ENCODE measurements at regions not wholly inside any gene's neighbourhood (a gene's known extent, or its start where the extent isn't known, plus 50 kb on each side); places are given as distances from the start of the nearest gene placed in this dataset.
"Not testable (repeated sequence)": the region's sequence is repeated elsewhere in the genome, so short reads cannot be mapped to it uniquely, and the experiment has no call there.

DNA sequence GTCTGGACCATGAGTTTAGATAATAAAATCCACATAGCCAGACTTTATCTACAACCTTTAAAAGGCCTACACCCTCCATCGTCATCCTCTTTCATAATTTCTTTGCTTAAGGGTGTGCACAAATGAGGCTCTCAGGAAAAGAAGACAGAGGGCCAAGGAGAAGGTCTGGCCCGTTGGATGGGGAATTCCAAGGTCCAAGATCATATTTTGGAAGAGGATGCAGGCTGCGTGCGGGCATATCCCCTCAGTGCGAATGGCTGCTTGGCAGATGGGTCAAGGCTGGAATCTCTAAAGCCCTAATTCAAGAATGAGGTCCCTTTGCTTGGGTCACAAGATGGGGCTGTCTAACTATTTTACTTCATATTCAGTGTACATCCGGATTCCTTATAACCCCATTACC lies 782.2 kb upstream of the NCAM2 start:
- no peak for DNase-seq

DNA sequence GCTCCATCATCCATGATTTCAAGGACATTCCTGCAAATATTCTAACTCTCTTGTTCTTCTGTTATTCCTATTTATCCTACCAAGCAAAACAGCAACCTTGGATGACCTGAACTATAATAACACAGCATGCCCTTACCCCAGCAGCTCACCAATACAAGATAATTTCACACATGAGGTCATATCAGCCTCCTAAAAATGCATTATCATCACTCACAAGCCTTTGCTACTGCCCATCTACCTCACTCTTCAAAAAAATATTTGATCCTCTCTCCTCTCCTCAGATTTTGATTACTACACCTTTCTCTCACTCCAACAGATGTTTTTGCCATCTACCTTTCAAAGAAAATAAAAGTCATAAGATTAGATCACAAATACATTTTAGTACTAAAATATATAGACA lies 777.6 kb upstream of the NCAM2 start:
- DNase-seq, result no peak

DNA sequence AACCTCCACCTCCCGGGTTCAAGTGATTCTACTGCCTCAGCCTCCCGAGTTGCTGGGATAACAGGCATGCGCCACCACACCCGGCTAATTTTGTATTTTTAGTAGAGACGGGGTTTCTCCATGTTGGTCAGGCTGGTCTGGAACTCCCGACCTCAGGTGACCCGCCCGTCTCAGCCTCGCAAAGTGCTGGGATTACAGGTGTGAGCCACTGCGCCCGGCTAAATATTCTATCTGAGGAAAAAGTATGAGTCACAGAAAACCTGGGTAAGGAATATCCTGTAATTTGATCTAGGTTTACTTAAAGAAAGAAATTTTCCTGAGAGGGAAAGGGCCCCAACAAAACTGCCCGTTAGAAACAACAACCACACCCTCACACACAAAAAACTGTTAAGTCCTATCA lies 776.2 kb upstream of the NCAM2 start:
- not testable (repeated sequence) for DNase-seq

- not testable (repeated sequence) for DNase-seq
Observed at GRCh38 chr21:20236649-20237048, 761.6 kb upstream of the NCAM2 start.

DNA sequence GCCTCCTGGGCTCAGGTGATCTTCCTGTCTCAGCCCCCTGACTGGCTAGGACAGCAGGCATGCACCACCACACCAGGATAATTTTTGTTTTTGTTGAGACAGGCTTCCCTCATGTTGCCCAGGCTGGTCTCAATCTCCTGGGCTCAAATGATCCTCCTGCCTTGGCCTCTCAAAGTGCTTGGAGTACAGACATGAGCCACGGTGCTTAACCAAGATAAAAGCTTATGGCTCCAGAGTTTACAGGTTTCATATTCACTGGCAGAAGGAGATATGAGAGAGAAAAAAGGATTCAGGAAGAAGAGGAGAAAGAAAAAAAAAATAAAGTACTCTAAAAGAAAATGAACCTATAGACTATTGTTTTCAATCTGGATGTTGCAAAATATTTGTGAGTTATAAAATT lies 748.8 kb upstream of the NCAM2 start:
- no peak for DNase-seq

DNA sequence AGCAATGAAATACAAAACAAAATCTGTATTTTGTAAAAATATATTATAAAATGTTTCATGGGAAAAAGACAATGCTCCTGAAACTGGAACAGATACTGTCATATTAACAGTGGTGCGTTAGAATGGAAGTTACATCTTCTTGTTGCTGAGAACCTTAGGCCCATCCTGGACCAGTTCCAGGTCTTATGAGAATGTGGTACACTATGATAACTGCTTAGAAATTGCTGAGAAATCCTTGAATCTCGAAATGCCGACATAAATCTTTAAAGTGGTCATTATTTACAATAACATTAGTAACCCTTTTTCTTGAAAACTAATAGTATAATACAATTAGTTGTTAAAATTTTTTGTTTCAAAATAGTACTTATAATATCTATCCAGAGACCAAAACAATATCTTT lies 747.9 kb upstream of the NCAM2 start:
- no peak for DNase-seq

GRCh38 chr21:20253261-20253660 lies 744.9 kb upstream of the NCAM2 start:
- no peak for DNase-seq

DNA sequence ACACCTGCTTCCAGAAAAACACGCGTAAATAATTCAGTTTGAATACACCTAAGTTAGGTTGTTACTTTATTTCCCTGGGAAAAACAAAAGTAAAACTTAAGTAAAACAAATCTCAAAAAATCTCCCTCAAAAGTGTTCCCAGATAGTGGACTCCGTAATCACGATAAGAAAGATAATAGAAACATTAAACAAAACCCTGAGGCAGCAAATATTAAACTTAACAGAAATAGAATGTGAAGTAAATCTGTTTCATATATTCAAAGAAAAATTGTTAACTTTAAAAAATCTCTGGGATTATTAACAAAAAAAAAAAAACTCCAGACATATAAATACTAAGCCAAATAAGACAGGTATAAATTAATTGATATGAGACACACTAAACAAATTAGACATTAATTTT lies 743.2 kb upstream of the NCAM2 start:
- no peak for DNase-seq

DNA sequence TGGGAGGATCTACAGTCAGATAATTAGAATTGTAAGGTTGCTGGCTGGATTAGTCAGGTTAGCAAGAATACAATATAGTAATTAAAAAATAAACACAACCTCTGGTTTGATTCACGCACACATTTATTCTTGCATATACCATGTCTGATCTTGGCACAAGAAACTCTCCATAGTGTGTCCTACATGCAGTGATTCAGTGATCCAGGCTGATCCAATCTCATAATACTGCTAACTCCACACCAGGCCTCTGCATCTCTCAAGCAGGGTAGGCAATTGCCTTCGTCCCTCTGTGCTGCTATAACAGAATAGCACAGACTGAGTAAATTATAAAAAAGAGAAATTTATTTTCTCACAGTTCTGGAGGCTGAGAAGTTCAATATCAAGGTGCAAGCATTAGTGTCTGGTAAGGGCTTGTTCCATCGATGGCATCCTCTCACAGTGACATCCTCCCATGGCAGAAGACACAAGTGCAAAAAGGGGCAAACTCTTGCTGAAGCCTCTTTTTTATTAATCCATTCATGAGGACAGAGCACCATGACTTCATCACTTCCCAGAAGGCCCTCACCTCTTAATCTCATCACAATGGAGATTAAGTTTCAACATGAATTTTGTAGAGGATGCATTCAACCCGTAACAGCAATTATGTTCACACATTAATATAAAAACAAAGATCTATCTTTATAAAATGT lies 741.0 kb upstream of the NCAM2 start:
- DNase-seq, result no peak

- no peak for DNase-seq
Observed at GRCh38 chr21:20258542-20258941, 739.7 kb upstream of the NCAM2 start.

GRCh38 chr21:20259031-20259867 lies 739.0 kb upstream of the NCAM2 start:
- DNase-seq, result no peak

GRCh38 chr21:20260124-20260523 lies 738.1 kb upstream of the NCAM2 start:
- no peak for DNase-seq

DNA sequence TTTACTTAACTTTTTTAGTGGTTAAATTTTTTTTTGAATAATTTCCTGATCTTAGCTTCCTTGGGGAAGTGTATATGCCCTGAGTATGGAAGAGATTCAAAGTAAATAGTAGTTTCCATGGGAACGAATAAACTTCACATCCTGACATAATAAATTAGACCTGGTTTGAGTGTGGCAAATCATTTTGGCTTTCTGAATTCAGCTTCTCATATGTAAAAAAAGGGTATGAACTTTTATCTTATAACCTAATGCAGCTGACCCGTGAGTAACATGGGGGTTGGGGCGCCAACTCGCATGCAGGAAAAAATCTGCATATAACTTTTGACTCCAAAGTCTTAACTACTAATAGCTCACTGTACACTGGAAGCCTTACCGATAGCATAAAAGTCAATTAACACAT lies 736.8 kb upstream of the NCAM2 start:
- DNase-seq, result no peak

DNA sequence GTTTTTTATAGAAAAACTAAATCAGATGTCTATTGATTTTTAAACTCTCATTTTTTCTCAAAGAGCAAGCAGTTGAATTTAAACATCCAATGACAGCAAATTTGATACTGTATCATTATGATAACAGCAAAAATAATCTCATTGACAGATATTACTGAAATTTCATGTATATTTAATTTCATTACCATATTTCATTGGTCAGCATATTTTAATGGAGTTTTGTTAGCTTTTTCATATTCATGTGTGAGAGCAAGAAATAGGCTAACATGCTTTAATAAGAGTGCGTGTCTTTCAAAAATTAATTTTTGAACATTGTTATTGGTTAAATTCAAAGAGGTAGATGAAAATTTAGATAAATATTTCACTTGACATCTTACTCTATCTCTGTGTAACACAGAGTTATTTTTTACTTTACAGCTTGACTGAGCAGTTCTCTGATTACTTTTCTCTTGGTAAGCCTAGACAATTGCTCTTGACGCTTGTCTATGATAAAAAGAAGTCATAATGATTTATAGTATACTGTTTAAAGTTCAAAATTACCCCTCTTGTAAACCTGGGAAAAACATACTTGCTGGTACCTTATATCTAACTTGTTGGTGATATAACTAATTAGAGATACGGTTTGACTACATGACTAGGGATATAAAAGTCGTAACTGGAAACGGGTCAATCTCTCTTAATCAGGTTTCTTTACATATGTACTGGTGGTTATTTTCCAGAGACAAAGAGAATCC lies 732.3 kb upstream of the NCAM2 start:
- no peak for DNase-seq

DNA sequence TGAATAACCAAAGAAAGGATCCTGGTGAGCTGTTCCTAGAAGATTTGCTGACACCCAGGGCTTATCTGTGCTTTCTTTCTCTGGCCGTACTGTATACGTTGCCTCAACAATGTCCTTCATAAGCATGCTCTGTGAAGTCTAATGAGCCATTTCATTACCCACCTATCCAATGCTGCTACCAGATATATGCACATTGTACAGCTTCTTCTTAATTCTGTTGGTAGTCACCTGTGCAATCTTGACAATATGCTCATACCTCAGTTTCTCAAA lies 731.8 kb upstream of the NCAM2 start:
- DNase-seq, result no peak

GRCh38 chr21:20270365-20271055 lies 727.7 kb upstream of the NCAM2 start:
- no peak for DNase-seq

- no peak for DNase-seq
Observed at GRCh38 chr21:20272791-20273362, 725.3 kb upstream of the NCAM2 start.

DNA sequence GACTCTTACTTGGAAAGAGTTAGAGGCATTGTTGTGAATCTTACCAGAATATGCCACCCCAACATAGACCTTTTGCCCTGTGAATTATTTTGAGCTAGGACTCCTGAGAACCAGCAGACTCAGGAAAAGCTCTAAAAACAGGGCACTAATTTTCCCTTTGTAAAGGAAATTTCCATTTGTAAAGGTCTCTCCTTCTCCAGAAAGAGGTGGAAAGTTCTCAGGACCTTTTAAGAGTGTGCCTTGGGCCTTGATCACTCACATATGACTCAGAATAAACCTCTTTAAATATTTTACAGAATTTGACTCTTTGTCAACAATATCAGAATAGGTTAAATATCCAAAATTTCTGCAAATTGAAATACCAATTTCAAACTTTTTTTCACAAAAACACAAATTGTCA lies 721.8 kb upstream of the NCAM2 start:
- DNase-seq, result no peak

DNA sequence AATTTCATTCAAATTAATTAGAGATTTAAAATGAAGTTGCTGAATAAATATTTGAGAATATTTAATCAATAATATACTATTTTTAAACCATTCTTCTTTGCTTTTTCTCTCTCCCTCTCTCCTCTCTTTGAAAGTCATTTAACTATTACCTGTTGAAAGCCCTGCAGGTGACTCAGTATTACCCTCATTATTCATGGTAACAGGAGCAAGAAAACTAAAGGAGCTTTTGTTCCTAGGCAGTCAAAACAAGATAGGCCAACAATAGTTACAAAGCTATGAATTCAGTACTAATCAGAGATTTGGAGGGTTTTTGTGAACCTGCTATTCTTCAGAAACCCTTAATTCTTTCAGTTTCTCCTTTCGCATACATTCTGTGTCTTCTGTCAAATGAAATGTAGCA lies 721.3 kb upstream of the NCAM2 start:
- DNase-seq, result no peak

GRCh38 chr21:20283836-20284235 lies 714.4 kb upstream of the NCAM2 start:
- DNase-seq, result no peak

- no peak for DNase-seq
Observed at GRCh38 chr21:20292280-20292679, 705.9 kb upstream of the NCAM2 start.

- DNase-seq, result not testable (repeated sequence)
Observed at GRCh38 chr21:20292854-20293253, 705.4 kb upstream of the NCAM2 start.

DNA sequence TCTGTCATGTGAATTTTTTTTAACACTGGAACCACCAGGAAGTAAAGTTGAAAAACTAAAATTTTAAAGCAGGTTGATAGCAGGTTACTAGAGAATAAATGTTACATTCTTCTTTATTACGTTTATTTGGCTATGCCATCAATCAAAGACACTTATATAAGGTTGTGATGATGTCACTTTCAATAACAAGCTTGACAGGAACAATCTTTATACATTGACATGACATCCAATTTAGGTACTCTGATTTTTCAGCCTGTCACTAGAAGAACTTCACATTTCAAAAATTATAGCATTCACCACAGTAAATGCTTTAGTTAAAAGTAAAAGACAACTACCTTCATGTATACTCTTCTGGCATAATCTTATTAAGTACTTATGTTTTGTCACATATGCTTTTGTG lies 696.8 kb upstream of the NCAM2 start:
- no peak for DNase-seq

Measured in AML-193 (cell line).